HL-60 (cell line): ENCODE measurements at regions not wholly inside any gene's neighbourhood (a gene's known extent, or its start where the extent isn't known, plus 50 kb on each side); places are given as distances from the start of the nearest gene placed in this dataset.

Experiments used
- DNase-seq, 2 experiments: peaks; one replicate each; pipeline ENCODE4 v3.0.0-alpha.2; 2010 to 2020; ENCODE audit warnings: low read depth in 1 of 2, low spot score in 1 of 2
- H3K27ac ChIP-seq: fragments of 250-450 bp; sonication (Bioruptor Pico); replicated peaks from 2 replicates; pipeline ENCODE4 v1.5.1; 2020; ENCODE audit warnings: mild to moderate bottlenecking, moderate library complexity
- H3K27me3 ChIP-seq: fragments of 250-450 bp; sonication (Bioruptor Pico); 2 replicates; pipeline ENCODE4 v1.5.1; 2021; ENCODE audit warnings: mild to moderate bottlenecking, moderate library complexity; ENCODE audit not compliant: insufficient read depth, poor library complexity, severe bottlenecking
- H3K4me3 ChIP-seq: replicated peaks from 2 replicates; pipeline ENCODE4 v1.5.1; 2011; ENCODE audit warnings: mild to moderate bottlenecking, control low read depth, low read length; ENCODE audit not compliant: insufficient read depth
- CTCF ChIP-seq: IDR thresholded peaks from one replicate; pipeline ENCODE4 v1.5.1; 2011; ENCODE audit warnings: low read length, control low read depth, inconsistent platforms; ENCODE audit not compliant: insufficient read depth
- GABPA ChIP-seq: IDR thresholded peaks from 2 replicates; pipeline ENCODE4 v1.6.1; 2012; ENCODE audit warnings: low read depth
- POLR2AphosphoS5 ChIP-seq: IDR thresholded peaks from 2 replicates; pipeline ENCODE4 v1.6.1; 2012; ENCODE audit warnings: low read depth
- REST ChIP-seq: IDR thresholded peaks from 2 replicates; pipeline ENCODE4 v1.6.1; 2012; ENCODE audit warnings: low read depth; ENCODE audit not compliant: insufficient replicate concordance
- SPI1 ChIP-seq: IDR thresholded peaks from 2 replicates; pipeline ENCODE4 v1.6.1; 2012; ENCODE audit warnings: low read depth, mild to moderate bottlenecking, borderline replicate concordance

- Histone ChIP-seq H3K4me3 (no peak overlapping the region), H3K27ac (no peak overlapping the region), H3K27me3 (no peaks in the 10 kb centered on the region)
- no peak for DNase-seq
- TF ChIP-seq REST (no peak), SPI1 (no peak), GABPA (no peak), POLR2AphosphoS5 (no peak), CTCF (no peak)
Measured at GRCh38 chr12:5184186-5184585, 140.5 kb downstream of the KCNA5 start.

GRCh38 chr12:5185435-5186069 lies 141.9 kb downstream of the KCNA5 start:
- TF ChIP-seq SPI1 (no peak), REST (no peak), CTCF (no peak), POLR2AphosphoS5 (no peak), GABPA (no peak)
- H3K27ac ChIP-seq = no peak overlapping the region
- H3K4me3 ChIP-seq = no peak overlapping the region
- no peaks in the 10 kb centered on the region for H3K27me3 ChIP-seq
- no peak for DNase-seq

GRCh38 chr12:5186715-5187114 lies 143.0 kb downstream of the KCNA5 start:
- TF ChIP-seq REST (no peak), GABPA (no peak), SPI1 (no peak), POLR2AphosphoS5 (no peak), CTCF (no peak)
- no peak overlapping the region for H3K27ac ChIP-seq
- no peak for DNase-seq
- H3K4me3 ChIP-seq = no peak overlapping the region
- H3K27me3 ChIP-seq = no peaks in the 10 kb centered on the region
